Coronary artery (tissue), 2 donors: ENCODE measurements at regions not wholly inside any gene's neighbourhood (a gene's known extent, or its start where the extent isn't known, plus 50 kb on each side); places are given as distances from the start of the nearest gene placed in this dataset.

Experiments used
- DNase-seq: peaks from one replicate; pipeline ENCODE4 v3.0.0-alpha.2; 2017; ENCODE audit warnings: low spot score
- H3K27ac ChIP-seq, 2 donors: fragments of 200-600 bp; sonication (generic); one replicate each; pipeline ENCODE4 v1.5.1; 2016 to 2019
- H3K4me3 ChIP-seq: fragments of 200-600 bp; sonication (generic); 2 replicates; pipeline ENCODE4 v1.5.1; 2016; ENCODE audit warnings: mild to moderate bottlenecking, moderate library complexity
- CTCF ChIP-seq: fragments of 200-600 bp; sonication (generic); IDR thresholded peaks from one replicate; pipeline ENCODE4 v1.5.1; 2019; ENCODE audit warnings: antibody characterized with exemption

- no peak overlapping the region for H3K4me3 ChIP-seq
- no peak for DNase-seq
- H3K27ac ChIP-seq = no peak overlapping the region
- TF ChIP-seq CTCF = no peak
These were observed 314.7 kb upstream of the PRDM1 start for GRCh38 chr6:105771313-105771970.

GRCh38 chr6:105769987-105770386 is 316.1 kb upstream of the PRDM1 start:
- no peak overlapping the region for H3K27ac ChIP-seq
- DNase-seq = no peak
- H3K4me3 ChIP-seq = no peak overlapping the region
- TF ChIP-seq CTCF = no peak

DNA sequence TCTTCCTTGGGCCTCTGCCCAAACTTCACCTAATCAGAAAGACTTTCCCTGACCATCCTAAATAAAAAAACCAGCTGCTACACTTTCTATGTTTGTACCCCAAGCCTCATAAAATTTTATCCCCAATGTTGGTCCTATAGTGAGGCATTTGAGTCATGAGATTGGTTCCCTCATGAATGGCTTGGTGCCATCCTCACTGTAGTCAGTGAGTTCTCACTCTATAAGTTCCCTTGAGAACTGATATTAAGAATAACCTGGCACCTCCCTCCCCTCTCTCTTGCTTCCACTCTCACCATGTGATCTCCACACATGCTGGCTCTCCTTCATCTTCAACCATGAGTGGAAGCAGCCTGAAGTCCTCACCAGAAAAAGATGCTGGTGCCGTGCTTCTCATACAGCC is 316.9 kb upstream of the PRDM1 start:
- no peak for TF ChIP-seq CTCF
- DNase-seq = no peak
- Histone ChIP-seq H3K4me3 (no peak overlapping the region), H3K27ac (no peak overlapping the region)

- no peak overlapping the region for H3K4me3 ChIP-seq
- TF ChIP-seq CTCF = no peak
- DNase-seq = no peak
- H3K27ac ChIP-seq = no peak overlapping the region
These were observed 318.6 kb upstream of the PRDM1 start for GRCh38 chr6:105767541-105767940.

- no peak for TF ChIP-seq CTCF
- Histone ChIP-seq H3K4me3 (no peak overlapping the region), H3K27ac (no peak overlapping the region)
- no peak for DNase-seq
These were observed 320.9 kb upstream of the PRDM1 start for GRCh38 chr6:105765239-105765638.

- no peak for DNase-seq
- no peak for TF ChIP-seq CTCF
- Histone ChIP-seq H3K27ac (no peak overlapping the region), H3K4me3 (no peak overlapping the region)
These were observed 321.8 kb upstream of the PRDM1 start for GRCh38 chr6:105764315-105764714.

GRCh38 chr6:105763866-105764265 is 322.3 kb upstream of the PRDM1 start:
- H3K4me3 ChIP-seq = no peak overlapping the region
- TF ChIP-seq CTCF = no peak
- no peak for DNase-seq
- H3K27ac ChIP-seq = no peak overlapping the region
